Lung (tissue), 11 donors: ENCODE measurements at regions not wholly inside any gene's neighbourhood (a gene's known extent, or its start where the extent isn't known, plus 50 kb on each side); places are given as distances from the start of the nearest gene placed in this dataset.

Experiments
- ATAC-seq: fragments of 200-7000 bp; cut with Tn5 transposase; one replicate; pipeline ENCODE4 v1.9.1; 2020; ENCODE audit warnings: moderate number of reproducible peaks; ENCODE audit not compliant: insufficient read depth, low FRiP score
- DNase-seq, 3 donors: peaks; one replicate each; pipeline ENCODE4 v3.0.0-alpha.2; 2013 to 2017
- H3K27ac ChIP-seq, 2 donors: one replicate each; pipeline ENCODE4 v1.5.1; 2013; ENCODE audit warnings: mild to moderate bottlenecking in 2 of 2, moderate library complexity in 2 of 2, control low read depth in 1 of 2, inconsistent platforms in 1 of 2, low read depth in 1 of 2, low read length in 1 of 2
- H3K27me3 ChIP-seq, 3 donors: one replicate each; pipeline ENCODE4 v1.5.1; 2013; ENCODE audit warnings: low read length in 2 of 3; ENCODE audit not compliant: control insufficient read depth in 3 of 3, insufficient read depth in 3 of 3
- H3K36me3 ChIP-seq, 4 donors: one replicate each; pipeline ENCODE4 v1.5.1; 2013; ENCODE audit warnings: low read length in 4 of 4, mild to moderate bottlenecking in 1 of 4, moderate library complexity in 1 of 4; ENCODE audit not compliant: control insufficient read depth in 4 of 4, insufficient read depth in 4 of 4
- H3K4me1 ChIP-seq, 5 donors: one replicate each; pipeline ENCODE4 v1.5.1; 2013; ENCODE audit warnings: low read length in 5 of 5, mild to moderate bottlenecking in 2 of 5, moderate library complexity in 1 of 5; ENCODE audit not compliant: control insufficient read depth in 5 of 5, insufficient read depth in 5 of 5
- H3K4me3 ChIP-seq: one replicate; pipeline ENCODE4 v1.5.1; 2013; ENCODE audit warnings: mild to moderate bottlenecking, control low read depth, moderate library complexity
- H3K9ac ChIP-seq, 2 donors: one replicate each; pipeline ENCODE4 v1.5.1; 2013; ENCODE audit warnings: low read length in 2 of 2, control low read depth in 1 of 2; ENCODE audit not compliant: insufficient read depth in 1 of 2
- H3K9me3 ChIP-seq, 4 donors: one replicate each; pipeline ENCODE4 v1.5.1; 2013; ENCODE audit warnings: low read length in 3 of 4, mild to moderate bottlenecking in 1 of 4, moderate library complexity in 1 of 4; ENCODE audit not compliant: control insufficient read depth in 4 of 4, insufficient read depth in 3 of 4
- CTCF ChIP-seq: IDR thresholded peaks from 2 replicates; pipeline ENCODE4 v1.5.1; 2012; ENCODE audit warnings: mild to moderate bottlenecking; ENCODE audit errors: control extremely low read depth, extremely low read depth
- WGBS, 2 donors: extraction: QIAGEN DNeasy Blood & Tissue Kit; methylation state at CpG; one replicate each; pipeline ENCODE4 v1.1.7; 2013; 5-methylcytosine and 5-hydroxymethylcytosine counted together
- donor health status: control.
- donor health status: control.
- donor health status: Bipolar disorder and iron deficiency.
- donor health status: healthy.
- donor health status: DM: yes; HTN: yes; CAD: no.

- DNase-seq (peak; percentile 24 to 67 (median 50)), ATAC-seq (no peak)
- Histone ChIP-seq H3K27me3 (peaks cover 0 to 2% (median 0%) of the 10 kb centered on the region in 3 donors), H3K4me3 (no peak overlapping the region), H3K9ac (no peak overlapping the region), H3K36me3 (no peaks in the 10 kb centered on the region), H3K27ac (no peak overlapping the region), H3K4me1 (peaks cover 0 to 19% (median 4%) of the 10 kb centered on the region in 5 donors), H3K9me3 (no peaks in the 10 kb centered on the region)
- no peak for TF ChIP-seq CTCF
- 57 to 72% methylated on average over 3 of the region's 3 CpGs for WGBS, 2 donors
Observed at GRCh38 chr12:114136631-114137030, 170.5 kb upstream of the RBM19 start.

- WGBS, 2 donors: 78 to 81% methylated on average over 3 of the region's 3 CpGs
- Histone ChIP-seq H3K9ac (no peak overlapping the region), H3K27ac (no peak overlapping the region), H3K4me1 (peaks cover 0 to 8% (median 4%) of the 10 kb centered on the region in 5 donors), H3K9me3 (no peaks in the 10 kb centered on the region), H3K27me3 (peaks cover 0 to 2% (median 0%) of the 10 kb centered on the region in 3 donors), H3K4me3 (no peak overlapping the region), H3K36me3 (no peaks in the 10 kb centered on the region)
- TF ChIP-seq CTCF: no peak
- no peak for ATAC-seq
- no peak for DNase-seq
Observed at GRCh38 chr12:114134922-114135321, 168.8 kb upstream of the RBM19 start.

- Histone ChIP-seq H3K4me3 (no peak overlapping the region), H3K4me1 (no peaks in the 10 kb centered on the region), H3K9ac (no peak overlapping the region), H3K27me3 (peaks cover 0 to 2% (median 0%) of the 10 kb centered on the region in 3 donors), H3K36me3 (no peaks in the 10 kb centered on the region), H3K9me3 (peaks cover 0 to 2% (median 0%) of the 10 kb centered on the region in 4 donors), H3K27ac (no peak overlapping the region)
- no peak for TF ChIP-seq CTCF
- 37 to 40% methylated on average over 2 of the region's 2 CpGs for WGBS, 2 donors
- no peak for DNase-seq
- no peak for ATAC-seq
Observed at GRCh38 chr12:114131824-114132223, 165.7 kb upstream of the RBM19 start.

GRCh38 chr12:114123108-114123507, 157.0 kb upstream of the RBM19 start:
- no peaks in the 10 kb centered on the region for H3K27me3 ChIP-seq
- TF ChIP-seq CTCF: no peak
- H3K9ac ChIP-seq: no peak overlapping the region
- no peaks in the 10 kb centered on the region for H3K9me3 ChIP-seq
- no peaks in the 10 kb centered on the region for H3K4me1 ChIP-seq
- H3K27ac ChIP-seq: no peak overlapping the region
- H3K4me3 ChIP-seq: no peak overlapping the region
- H3K36me3 ChIP-seq: no peaks in the 10 kb centered on the region
- DNase-seq (no peak), ATAC-seq (no peak)
- WGBS, 2 donors: 76% methylated on average over 2 of the region's 2 CpGs
